ENCODE measurements at regions not wholly inside any gene's neighbourhood (a gene's known extent, or its start where the extent isn't known, plus 50 kb on each side); places are given as distances from the start of the nearest gene placed in this dataset.
"Not testable (repeated sequence)": the region's sequence is repeated elsewhere in the genome, so short reads cannot be mapped to it uniquely, and the experiment has no call there.

GRCh38 chr6:79375635-79376337, 141.3 kb upstream of the HMGN3 start:
- Histone ChIP-seq H3K27ac (no peak overlapping the region), H3K27me3 (no peaks in the 10 kb centered on the region), H3K4me1 (peaks cover 0 to 7% (median 0%) of the 10 kb centered on the region in 10 experiments; a peak in 1 of 20 replicates), H3K4me3 (no peak overlapping the region), H3K9me3 (replicated peaks in 1 of 11) (peaks cover 0 to 3% (median 0%) of the 10 kb centered on the region in 11 experiments; a peak in 2 of 22 replicates), H3K4me2 (no peak overlapping the region), H4K20me1 (no peaks in the 10 kb centered on the region), H3K9ac (no peak overlapping the region), H3K36me3 (no peaks in the 10 kb centered on the region)
- TF ChIP-seq Cebpa-rat (IDR thresholded peaks at IDR 0.05) = no peak

- H3K4me1 ChIP-seq = peaks cover 0 to 7% (median 0%) of the 10 kb centered on the region in 10 experiments; a peak in 1 of 20 replicates
- H3K27me3 ChIP-seq = no peaks in the 10 kb centered on the region
- H3K27ac ChIP-seq = no peak overlapping the region
- H3K4me2 ChIP-seq = no peak overlapping the region
- H4K20me1 ChIP-seq = no peaks in the 10 kb centered on the region
- peaks cover 0 to 14% (median 10%) of the 10 kb centered on the region in 11 experiments; a peak in 15 of 22 replicates for H3K9me3 ChIP-seq (replicated peaks in 1 of 11)
- H3K4me3 ChIP-seq = no peak overlapping the region
- no peak overlapping the region for H3K9ac ChIP-seq
- H3K36me3 ChIP-seq = no peaks in the 10 kb centered on the region
- TF ChIP-seq Cebpa-rat (IDR thresholded peaks at IDR 0.05) = no peak
Observed at GRCh38 chr6:79374308-79374707, 139.8 kb upstream of the HMGN3 start.

GRCh38 chr6:79373880-79374279, 139.4 kb upstream of the HMGN3 start:
- Histone ChIP-seq H4K20me1 (no peaks in the 10 kb centered on the region), H3K36me3 (no peaks in the 10 kb centered on the region), H3K27ac (no peak overlapping the region), H3K27me3 (no peaks in the 10 kb centered on the region), H3K4me2 (no peak overlapping the region), H3K9me3 (replicated peaks in 1 of 11) (peaks cover 0 to 17% (median 11%) of the 10 kb centered on the region in 11 experiments; a peak in 16 of 22 replicates), H3K4me1 (peaks cover 0 to 7% (median 0%) of the 10 kb centered on the region in 10 experiments; a peak in 1 of 20 replicates), H3K9ac (no peak overlapping the region), H3K4me3 (no peak overlapping the region)
- no peak for TF ChIP-seq Cebpa-rat (IDR thresholded peaks at IDR 0.05)

- Histone ChIP-seq H4K20me1 (no peaks in the 10 kb centered on the region), H3K9ac (no peak overlapping the region), H3K9me3 (replicated peaks in 1 of 11) (peaks cover 2 to 24% (median 13%) of the 10 kb centered on the region in 11 experiments; a peak in 17 of 22 replicates), H3K27me3 (no peaks in the 10 kb centered on the region), H3K27ac (no peak overlapping the region), H3K36me3 (no peaks in the 10 kb centered on the region), H3K4me3 (no peak overlapping the region), H3K4me1 (peaks cover 0 to 7% (median 0%) of the 10 kb centered on the region in 10 experiments; a peak in 1 of 20 replicates), H3K4me2 (no peak overlapping the region)
- TF ChIP-seq Cebpa-rat (IDR thresholded peaks at IDR 0.05) = no peak
Observed at GRCh38 chr6:79373246-79373645, 138.8 kb upstream of the HMGN3 start.

GRCh38 chr6:79372757-79373156, 138.3 kb upstream of the HMGN3 start:
- Histone ChIP-seq H3K36me3 (no peaks in the 10 kb centered on the region), H4K20me1 (no peaks in the 10 kb centered on the region), H3K4me1 (peaks cover 0 to 3% (median 0%) of the 10 kb centered on the region in 10 experiments; a peak in 1 of 20 replicates), H3K4me3 (no peak overlapping the region), H3K9ac (no peak overlapping the region), H3K4me2 (no peak overlapping the region), H3K9me3 (replicated peaks in 1 of 11) (peaks cover 5 to 24% (median 13%) of the 10 kb centered on the region in 11 experiments; a peak in 17 of 22 replicates), H3K27ac (no peak overlapping the region), H3K27me3 (no peaks in the 10 kb centered on the region)
- no peak for TF ChIP-seq Cebpa-rat (IDR thresholded peaks at IDR 0.05)

GRCh38 chr6:79369026-79369425, 134.5 kb upstream of the HMGN3 start:
- Histone ChIP-seq H3K27me3 (no peaks in the 10 kb centered on the region), H3K4me2 (no peak overlapping the region), H3K36me3 (no peaks in the 10 kb centered on the region), H3K9ac (no peak overlapping the region), H3K4me1 (no peaks in the 10 kb centered on the region), H3K9me3 (replicated peaks in 1 of 11) (peaks cover 5 to 25% (median 13%) of the 10 kb centered on the region in 11 experiments; a peak in 17 of 22 replicates), H3K27ac (no peak overlapping the region), H4K20me1 (no peaks in the 10 kb centered on the region), H3K4me3 (no peak overlapping the region)
- TF ChIP-seq Cebpa-rat (IDR thresholded peaks at IDR 0.05) = no peak

- H3K4me3 ChIP-seq, H3K4me1 ChIP-seq, H3K36me3 ChIP-seq, H3K9ac ChIP-seq, H3K27me3 ChIP-seq, H3K27ac ChIP-seq, H3K4me2 ChIP-seq, H4K20me1 ChIP-seq: not testable (repeated sequence)
- H3K9me3 ChIP-seq (replicated peaks in 1 of 11) = peaks cover 0 to 24% (median 4%) of the 10 kb centered on the region in 11 experiments; a peak in 11 of 22 replicates
Observed at GRCh38 chr6:79363441-79363840, 129.0 kb upstream of the HMGN3 start.

GRCh38 chr6:79361074-79361473, 126.6 kb upstream of the HMGN3 start:
- H4K20me1 ChIP-seq, H3K27me3 ChIP-seq, H3K4me3 ChIP-seq, H3K4me2 ChIP-seq, H3K4me1 ChIP-seq, H3K27ac ChIP-seq, H3K9ac ChIP-seq, H3K36me3 ChIP-seq: not testable (repeated sequence)
- peaks cover 0 to 12% (median 0%) of the 10 kb centered on the region in 11 experiments; a peak in 3 of 22 replicates for H3K9me3 ChIP-seq (replicated peaks in 1 of 11)

GRCh38 chr6:79353226-79353625, 118.7 kb upstream of the HMGN3 start:
- Histone ChIP-seq H3K27me3 (no peaks in the 10 kb centered on the region), H3K9ac (no peak overlapping the region), H3K4me2 (no peak overlapping the region), H4K20me1 (no peaks in the 10 kb centered on the region), H3K4me3 (no peak overlapping the region), H3K36me3 (no peaks in the 10 kb centered on the region), H3K4me1 (no peaks in the 10 kb centered on the region), H3K9me3 (replicated peaks in 1 of 11) (peaks cover 0 to 5% (median 0%) of the 10 kb centered on the region in 11 experiments; a peak in 5 of 22 replicates), H3K27ac (no peak overlapping the region)
- no peak for TF ChIP-seq Cebpa-rat (IDR thresholded peaks at IDR 0.05)

- H3K27ac ChIP-seq = no peak overlapping the region
- no peaks in the 10 kb centered on the region for H4K20me1 ChIP-seq
- no peak overlapping the region for H3K4me2 ChIP-seq
- no peaks in the 10 kb centered on the region for H3K27me3 ChIP-seq
- H3K9me3 ChIP-seq (replicated peaks in 1 of 11) = no peaks in the 10 kb centered on the region
- H3K36me3 ChIP-seq = no peaks in the 10 kb centered on the region
- H3K4me3 ChIP-seq = no peak overlapping the region
- no peak for TF ChIP-seq Cebpa-rat (IDR thresholded peaks at IDR 0.05)
- no peak overlapping the region for H3K9ac ChIP-seq
- H3K4me1 ChIP-seq = peaks cover 0 to 26% (median 3%) of the 10 kb centered on the region in 10 experiments; a peak in 7 of 20 replicates
Observed at GRCh38 chr6:79338493-79338892, 104.0 kb upstream of the HMGN3 start.
